Lower leg skin (tissue), 3 donors: ENCODE measurements at regions not wholly inside any gene's neighbourhood (a gene's known extent, or its start where the extent isn't known, plus 50 kb on each side); places are given as distances from the start of the nearest gene placed in this dataset.

Experiments used
- POLR2A ChIP-seq, 2 donors: fragments of 450-650 bp; IDR thresholded peaks; one replicate each; pipeline ENCODE4 v1.6.1; 2016 to 2017; ENCODE audit warnings: antibody characterized with exemption in 2 of 2, mild to moderate bottlenecking in 1 of 2, moderate library complexity in 1 of 2
- TF ChIP-seq, protein P1 (sequence below), 3 donors: fragments of 450-650 bp; IDR thresholded peaks; one replicate each; pipeline ENCODE4 v1.5.1; 2016; ENCODE audit warnings: antibody characterized with exemption in 3 of 3, mild to moderate bottlenecking in 3 of 3, moderate library complexity in 2 of 3

DNA sequence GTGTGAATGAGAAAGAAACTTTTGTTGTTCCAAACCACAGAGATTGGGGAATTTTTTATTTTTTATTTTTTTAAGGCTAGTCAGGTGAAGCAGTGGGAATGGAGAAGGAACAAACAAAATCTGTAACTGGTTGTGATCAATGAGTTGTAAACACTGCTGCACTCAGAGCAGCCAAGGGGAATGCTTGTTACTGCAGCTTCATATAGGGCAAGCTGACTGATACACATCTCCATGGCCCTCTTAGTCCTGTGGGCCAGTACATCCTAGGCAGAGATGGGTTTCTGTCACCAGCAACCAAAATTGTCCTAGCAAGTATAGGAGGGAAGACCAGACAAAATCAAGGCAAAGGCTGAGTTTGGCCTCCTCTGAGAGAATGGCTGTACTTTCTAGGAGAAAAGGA, 306.8 kb downstream of the CTTN start:
- no peak for TF ChIP-seq POLR2A (IDR thresholded peaks at IDR 0.05)
- TF ChIP-seq, protein P1, sequence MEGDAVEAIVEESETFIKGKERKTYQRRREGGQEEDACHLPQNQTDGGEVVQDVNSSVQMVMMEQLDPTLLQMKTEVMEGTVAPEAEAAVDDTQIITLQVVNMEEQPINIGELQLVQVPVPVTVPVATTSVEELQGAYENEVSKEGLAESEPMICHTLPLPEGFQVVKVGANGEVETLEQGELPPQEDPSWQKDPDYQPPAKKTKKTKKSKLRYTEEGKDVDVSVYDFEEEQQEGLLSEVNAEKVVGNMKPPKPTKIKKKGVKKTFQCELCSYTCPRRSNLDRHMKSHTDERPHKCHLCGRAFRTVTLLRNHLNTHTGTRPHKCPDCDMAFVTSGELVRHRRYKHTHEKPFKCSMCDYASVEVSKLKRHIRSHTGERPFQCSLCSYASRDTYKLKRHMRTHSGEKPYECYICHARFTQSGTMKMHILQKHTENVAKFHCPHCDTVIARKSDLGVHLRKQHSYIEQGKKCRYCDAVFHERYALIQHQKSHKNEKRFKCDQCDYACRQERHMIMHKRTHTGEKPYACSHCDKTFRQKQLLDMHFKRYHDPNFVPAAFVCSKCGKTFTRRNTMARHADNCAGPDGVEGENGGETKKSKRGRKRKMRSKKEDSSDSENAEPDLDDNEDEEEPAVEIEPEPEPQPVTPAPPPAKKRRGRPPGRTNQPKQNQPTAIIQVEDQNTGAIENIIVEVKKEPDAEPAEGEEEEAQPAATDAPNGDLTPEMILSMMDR (IDR thresholded peaks at IDR 0.05), result no peak
